ENCODE measurements at regions not wholly inside any gene's neighbourhood (a gene's known extent, or its start where the extent isn't known, plus 50 kb on each side); places are given as distances from the start of the nearest gene placed in this dataset.

- CTCF ChIA-PET (ENCODE audit: partially characterized antibody) = interaction anchor here (2.1 kb wide), 1 partner anchor 321 kb away, joined by 5 read pairs; no protein-coding TSS in a partner anchor
Observed at GRCh38 chr16:88325976-88326375, 56.8 kb upstream of the ZNF469 start.

More at GRCh38 chr16:88325976-88326375, 56.8 kb upstream of the ZNF469 start:
- no peak overlapping the region for H2BK20ac ChIP-seq (ENCODE audit: low read length)
- H4K20me1 ChIP-seq (replicated peaks in 1 of 2; ENCODE audit: control insufficient read depth in 1 of 2, insufficient read depth in 2 of 2, low read length in 2 of 2) = peaks cover 0 to 4% of the 10 kb centered on the region in 2 experiments
- no peak overlapping the region for H4K5ac ChIP-seq (ENCODE audit: insufficient read length, low read depth, low read length)
- H2AK5ac ChIP-seq (ENCODE audit: low read depth, low read length) = no peak overlapping the region
- WGBS, 2 experiments (ENCODE audit: extremely low coverage in 1 of 2, insufficient coverage in 1 of 2, insufficient read length in 1 of 2, insufficient replicate concordance in 2 of 2, low coverage in 1 of 2, low lambda C conversion rate in 2 of 2, missing lambda C conversion rate in 1 of 2) = 89% methylated on average over 3 of the region's 3 CpGs; no CpG with 5 or more reads in 1 of the 2 experiments
- H2BK5ac ChIP-seq (ENCODE audit: low read depth, low read length) = no peak overlapping the region
- no peak overlapping the region for H3K9ac ChIP-seq (replicated peaks in 1 of 4; ENCODE audit: extremely low read depth in 1 of 4, low read depth in 3 of 4, low read length in 3 of 4)
- H3K79me1 ChIP-seq (ENCODE audit: low read depth, low read length) = no peaks in the 10 kb centered on the region
- no peak overlapping the region for H3K27ac ChIP-seq (ENCODE audit: low read depth, low read length)
- H3K14ac ChIP-seq (ENCODE audit: insufficient read length) = no peak overlapping the region
- no peak overlapping the region for H2BK120ac ChIP-seq (replicated peaks; ENCODE audit: low read depth, low read length)
- peaks cover 4 to 10% of the 10 kb centered on the region in 2 experiments; a peak in 1 of 4 replicates for H3K9me3 ChIP-seq (ENCODE audit: insufficient read depth in 2 of 2, low read depth in 1 of 2, low read length in 1 of 2)
- H4K8ac ChIP-seq (ENCODE audit: extremely low read depth, insufficient read depth, low read length) = no peak overlapping the region
- POLR2A ChIA-PET (ENCODE audit: partially characterized antibody) = interaction anchor here (1.3 kb wide), 1 partner anchor 9 kb away, joined by 3 read pairs; no protein-coding TSS in a partner anchor
- no peak overlapping the region for H3K4ac ChIP-seq (replicated peaks; ENCODE audit: insufficient read length, low read depth, low read length)
- no peak overlapping the region for H2BK12ac ChIP-seq (ENCODE audit: low read depth, low read length)
- FAIRE-seq (no peak), DNase-seq (ENCODE audit: low read depth in 1 of 2, low spot score in 2 of 2) (no peak)
- H3K36me3 ChIP-seq (ENCODE audit: control insufficient read depth in 2 of 4, insufficient read depth in 4 of 4, low read length in 3 of 4) = no peaks in the 10 kb centered on the region
- H4K91ac ChIP-seq (replicated peaks; ENCODE audit: insufficient read length, low read length) = no peak overlapping the region
- no peaks in the 10 kb centered on the region for H3K79me2 ChIP-seq (ENCODE audit: control insufficient read depth in 1 of 2, insufficient read depth in 2 of 2, low read length in 2 of 2)
- no peaks in the 10 kb centered on the region for H3K4me1 ChIP-seq (replicated peaks in 1 of 4; ENCODE audit: control insufficient read depth in 3 of 4, insufficient read depth in 4 of 4, low read length in 3 of 4)
- H3K4me3 ChIP-seq (ENCODE audit: extremely low read depth in 1 of 4, insufficient read depth in 2 of 4, low read depth in 3 of 4, low read length in 4 of 4) = no peak overlapping the region
- H2AFZ ChIP-seq (ENCODE audit: low read length) = no peak overlapping the region
- no peak overlapping the region for H3K4me2 ChIP-seq (ENCODE audit: insufficient read depth in 1 of 2, low read depth in 2 of 2, low read length in 2 of 2)
- TF ChIP-seq SAP30 (IDR thresholded peaks at IDR 0.05; ENCODE audit: insufficient read depth, insufficient replicate concordance, low read length) (no peak), BRCA1 (IDR thresholded peaks at IDR 0.05; ENCODE audit: low read depth, low read length) (no peak), TCF12 (IDR thresholded peaks at IDR 0.05; ENCODE audit: low read depth, low read length) (no peak), ATF3 (IDR thresholded peaks at IDR 0.05; ENCODE audit: insufficient read depth, low read depth, low read length) (no peak), E2F6 (IDR thresholded peaks at IDR 0.05) (no peak), EGR1 (IDR thresholded peaks at IDR 0.05; ENCODE audit: borderline replicate concordance, low read depth, low read length) (no peak), TEAD4 (IDR thresholded peaks at IDR 0.05; ENCODE audit: low read depth, low read length) (no peak), NRF1 (IDR thresholded peaks at IDR 0.05; ENCODE audit: low read depth, low read length) (no peak)
- no peak overlapping the region for H2BK15ac ChIP-seq (ENCODE audit: low read length)
- H3K23me2 ChIP-seq (ENCODE audit: low read depth, low read length) = peaks cover 4% of the 10 kb centered on the region; the same call in 1 of the 2 replicates
- H3K27me3 ChIP-seq (replicated peaks in 1 of 4; ENCODE audit: control insufficient read depth in 3 of 4, extremely low read depth in 1 of 4, insufficient read depth in 3 of 4, low read length in 3 of 4) = no peaks in the 10 kb centered on the region
- no peak overlapping the region for H3K56ac ChIP-seq (replicated peaks; ENCODE audit: insufficient read length, low read depth, low read length)
- H3K18ac ChIP-seq (ENCODE audit: extremely low read depth, low read length) = no peak overlapping the region
- no peak overlapping the region for H3K23ac ChIP-seq (ENCODE audit: insufficient read length)

All from H1 (cell line).